DMS53 (cell line): ENCODE measurements at regions not wholly inside any gene's neighbourhood (a gene's known extent, or its start where the extent isn't known, plus 50 kb on each side); places are given as distances from the start of the nearest gene placed in this dataset.

Source experiments
- DNase-seq: peaks from one replicate; lab custom pipeline; 2025; lab: John Stamatoyannopoulos, UW

GRCh38 chr4:4599481-4600275 is 57.8 kb upstream of the STX18 start:
- peak; percentile 75 for DNase-seq

GRCh38 chr4:4598851-4599411 is 57.1 kb upstream of the STX18 start:
- no peak for DNase-seq

GRCh38 chr4:4596720-4597119 is 54.9 kb upstream of the STX18 start:
- DNase-seq = no peak

GRCh38 chr4:4595252-4595651 is 53.4 kb upstream of the STX18 start:
- DNase-seq = peak; percentile 64

- DNase-seq = no peak
These were observed 52.6 kb upstream of the STX18 start for GRCh38 chr4:4594285-4594920.

- DNase-seq = no peak
These were observed 51.9 kb upstream of the STX18 start for GRCh38 chr4:4593596-4594284.

GRCh38 chr4:4592414-4592813 is 50.6 kb upstream of the STX18 start:
- no peak for DNase-seq
